ENCODE measurements at regions not wholly inside any gene's neighbourhood (a gene's known extent, or its start where the extent isn't known, plus 50 kb on each side); places are given as distances from the start of the nearest gene placed in this dataset.

GRCh38 chr9:12272471-12273120, 420.6 kb upstream of the TYRP1 start:
- peak; percentile 16 to 59 (median 55) for DNase-seq
- TF ChIP-seq, protein P1, sequence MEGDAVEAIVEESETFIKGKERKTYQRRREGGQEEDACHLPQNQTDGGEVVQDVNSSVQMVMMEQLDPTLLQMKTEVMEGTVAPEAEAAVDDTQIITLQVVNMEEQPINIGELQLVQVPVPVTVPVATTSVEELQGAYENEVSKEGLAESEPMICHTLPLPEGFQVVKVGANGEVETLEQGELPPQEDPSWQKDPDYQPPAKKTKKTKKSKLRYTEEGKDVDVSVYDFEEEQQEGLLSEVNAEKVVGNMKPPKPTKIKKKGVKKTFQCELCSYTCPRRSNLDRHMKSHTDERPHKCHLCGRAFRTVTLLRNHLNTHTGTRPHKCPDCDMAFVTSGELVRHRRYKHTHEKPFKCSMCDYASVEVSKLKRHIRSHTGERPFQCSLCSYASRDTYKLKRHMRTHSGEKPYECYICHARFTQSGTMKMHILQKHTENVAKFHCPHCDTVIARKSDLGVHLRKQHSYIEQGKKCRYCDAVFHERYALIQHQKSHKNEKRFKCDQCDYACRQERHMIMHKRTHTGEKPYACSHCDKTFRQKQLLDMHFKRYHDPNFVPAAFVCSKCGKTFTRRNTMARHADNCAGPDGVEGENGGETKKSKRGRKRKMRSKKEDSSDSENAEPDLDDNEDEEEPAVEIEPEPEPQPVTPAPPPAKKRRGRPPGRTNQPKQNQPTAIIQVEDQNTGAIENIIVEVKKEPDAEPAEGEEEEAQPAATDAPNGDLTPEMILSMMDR (IDR thresholded peaks at IDR 0.05; ENCODE audit: control extremely low read depth, extremely low read depth) = no peak
- Histone ChIP-seq H3K27ac (ENCODE audit: low read depth in 1 of 2, low read length in 1 of 2) (no peak overlapping the region), H3K9ac (ENCODE audit: insufficient read depth in 1 of 2, low read length in 2 of 2) (no peak overlapping the region), H3K4me3 (no peak overlapping the region), H3K9me3 (ENCODE audit: control insufficient read depth in 4 of 4, insufficient read depth in 3 of 4, low read length in 3 of 4) (no peaks in the 10 kb centered on the region), H3K36me3 (ENCODE audit: control insufficient read depth in 4 of 4, insufficient read depth in 4 of 4, low read length in 4 of 4) (no peaks in the 10 kb centered on the region), H3K4me1 (ENCODE audit: control insufficient read depth in 5 of 5, insufficient read depth in 5 of 5, low read length in 5 of 5) (no peaks in the 10 kb centered on the region), H3K27me3 (ENCODE audit: control insufficient read depth in 3 of 3, insufficient read depth in 3 of 3, low read length in 2 of 3) (no peaks in the 10 kb centered on the region)
- WGBS, 2 donors = 59 to 71% methylated on average over 2 of the region's 2 CpGs
- no peak for ATAC-seq (ENCODE audit: insufficient read depth, low FRiP score)

GRCh38 chr9:12274577-12274976, 418.6 kb upstream of the TYRP1 start:
- 53 to 62% methylated on average over 2 of the region's 2 CpGs for WGBS, 2 donors
- Histone ChIP-seq H3K9me3 (ENCODE audit: control insufficient read depth in 4 of 4, insufficient read depth in 3 of 4, low read length in 3 of 4) (no peaks in the 10 kb centered on the region), H3K9ac (ENCODE audit: insufficient read depth in 1 of 2, low read length in 2 of 2) (no peak overlapping the region), H3K36me3 (ENCODE audit: control insufficient read depth in 4 of 4, insufficient read depth in 4 of 4, low read length in 4 of 4) (no peaks in the 10 kb centered on the region), H3K27me3 (ENCODE audit: control insufficient read depth in 3 of 3, insufficient read depth in 3 of 3, low read length in 2 of 3) (no peaks in the 10 kb centered on the region), H3K4me3 (no peak overlapping the region), H3K4me1 (ENCODE audit: control insufficient read depth in 5 of 5, insufficient read depth in 5 of 5, low read length in 5 of 5) (no peaks in the 10 kb centered on the region), H3K27ac (ENCODE audit: low read depth in 1 of 2, low read length in 1 of 2) (no peak overlapping the region)
- peak; percentile 24 to 40 (median 33) for DNase-seq
- TF ChIP-seq, protein P1 (IDR thresholded peaks at IDR 0.05; ENCODE audit: control extremely low read depth, extremely low read depth) = no peak
- no peak for ATAC-seq (ENCODE audit: insufficient read depth, low FRiP score)

- Histone ChIP-seq H3K9me3 (ENCODE audit: control insufficient read depth in 4 of 4, insufficient read depth in 3 of 4, low read length in 3 of 4) (no peaks in the 10 kb centered on the region), H3K27me3 (ENCODE audit: control insufficient read depth in 3 of 3, insufficient read depth in 3 of 3, low read length in 2 of 3) (no peaks in the 10 kb centered on the region), H3K4me3 (no peak overlapping the region), H3K36me3 (ENCODE audit: control insufficient read depth in 4 of 4, insufficient read depth in 4 of 4, low read length in 4 of 4) (no peaks in the 10 kb centered on the region), H3K27ac (ENCODE audit: low read depth in 1 of 2, low read length in 1 of 2) (no peak overlapping the region), H3K9ac (ENCODE audit: insufficient read depth in 1 of 2, low read length in 2 of 2) (no peak overlapping the region), H3K4me1 (ENCODE audit: control insufficient read depth in 5 of 5, insufficient read depth in 5 of 5, low read length in 5 of 5) (no peaks in the 10 kb centered on the region)
- 78 to 86% methylated on average over 1 of the region's 1 CpG for WGBS, 2 donors
- TF ChIP-seq, protein P1 (IDR thresholded peaks at IDR 0.05; ENCODE audit: control extremely low read depth, extremely low read depth) = no peak
- DNase-seq = no peak
- ATAC-seq (ENCODE audit: insufficient read depth, low FRiP score) = no peak
Measured at GRCh38 chr9:12276505-12276904, 416.7 kb upstream of the TYRP1 start.

- Histone ChIP-seq H3K27me3 (ENCODE audit: control insufficient read depth in 3 of 3, insufficient read depth in 3 of 3, low read length in 2 of 3) (no peaks in the 10 kb centered on the region), H3K9ac (ENCODE audit: insufficient read depth in 1 of 2, low read length in 2 of 2) (no peak overlapping the region), H3K4me1 (ENCODE audit: control insufficient read depth in 5 of 5, insufficient read depth in 5 of 5, low read length in 5 of 5) (no peaks in the 10 kb centered on the region), H3K27ac (ENCODE audit: low read depth in 1 of 2, low read length in 1 of 2) (no peak overlapping the region), H3K4me3 (no peak overlapping the region), H3K36me3 (ENCODE audit: control insufficient read depth in 4 of 4, insufficient read depth in 4 of 4, low read length in 4 of 4) (no peaks in the 10 kb centered on the region), H3K9me3 (ENCODE audit: control insufficient read depth in 4 of 4, insufficient read depth in 3 of 4, low read length in 3 of 4) (peaks cover 0 to 2% (median 0%) of the 10 kb centered on the region in 4 donors)
- TF ChIP-seq, protein P1 (IDR thresholded peaks at IDR 0.05; ENCODE audit: control extremely low read depth, extremely low read depth) = no peak
- DNase-seq (no peak), ATAC-seq (ENCODE audit: insufficient read depth, low FRiP score) (no peak)
Measured at GRCh38 chr9:12289711-12290110, 403.5 kb upstream of the TYRP1 start.

All from lung (tissue), 11 donors.